Prostate gland (tissue), 2 donors: ENCODE measurements at regions not wholly inside any gene's neighbourhood (a gene's known extent, or its start where the extent isn't known, plus 50 kb on each side); places are given as distances from the start of the nearest gene placed in this dataset.
A peak's percentile ranks its signal among the peaks of the same experiment; 100 is the strongest.

Experiments used
- DNase-seq: peaks from one replicate; pipeline ENCODE4 v3.0.0-alpha.2; 2019; ENCODE audit warnings: low spot score
- H3K27ac ChIP-seq, 2 donors: fragments of 200-600 bp; sonication (generic); 2 replicates each; pipeline ENCODE4 v1.5.1; 2017 to 2019
- H3K27me3 ChIP-seq: fragments of 200-600 bp; sonication (generic); replicated peaks from 2 replicates; pipeline ENCODE4 v1.5.1; 2019; ENCODE audit not compliant: insufficient read depth
- H3K36me3 ChIP-seq, 2 donors: fragments of 200-600 bp; sonication (generic); 1 replicate in 1 of 2; 2 replicates in 1 of 2; pipeline versions ENCODE4 v1.5.1 to v1.8.1; 2017 to 2019
- H3K4me1 ChIP-seq: fragments of 200-600 bp; sonication (generic); replicated peaks from 2 replicates; pipeline ENCODE4 v1.5.1; 2019
- H3K4me3 ChIP-seq, 2 donors: fragments of 200-600 bp; sonication (generic); 2 replicates each; pipeline ENCODE4 v1.5.1; 2017 to 2019
- H3K9me3 ChIP-seq: fragments of 200-600 bp; sonication (generic); 2 replicates; pipeline ENCODE4 v1.5.1; 2017
- POLR2A ChIP-seq: fragments of 450-650 bp; IDR thresholded peaks from one replicate; pipeline ENCODE4 v1.6.1; 2016; ENCODE audit warnings: antibody characterized with exemption, mild to moderate bottlenecking
- POLR2AphosphoS5 ChIP-seq: sonication (generic); formaldehyde crosslinking; IDR thresholded peaks from one replicate; pipeline ENCODE4 v1.6.1; 2017; ENCODE audit warnings: antibody characterized with exemption
- WGBS: methylation state at CpG from one replicate; pipeline ENCODE4 v1.1.5; 2018; 5-methylcytosine and 5-hydroxymethylcytosine counted together
- intact Hi-C: fragments of 100-400 bp; cut with DNase I; formaldehyde crosslinking; loops from one replicate; pipeline ENCODE4 v1.14.2; 2022
- TF ChIP-seq, protein P1 (sequence below), 4 experiments: fragments of 200-600 bp in 2 of 4; fragments of 450-650 bp in 2 of 4; sonication (generic) in 2 of 4; IDR thresholded peaks; 1 replicate in 3 of 4; 2 replicates in 1 of 4; pipeline ENCODE4 v1.5.1; 2016 to 2019; ENCODE audit warnings: antibody characterized with exemption in 4 of 4, mild to moderate bottlenecking in 2 of 4, moderate library complexity in 2 of 4

DNA sequence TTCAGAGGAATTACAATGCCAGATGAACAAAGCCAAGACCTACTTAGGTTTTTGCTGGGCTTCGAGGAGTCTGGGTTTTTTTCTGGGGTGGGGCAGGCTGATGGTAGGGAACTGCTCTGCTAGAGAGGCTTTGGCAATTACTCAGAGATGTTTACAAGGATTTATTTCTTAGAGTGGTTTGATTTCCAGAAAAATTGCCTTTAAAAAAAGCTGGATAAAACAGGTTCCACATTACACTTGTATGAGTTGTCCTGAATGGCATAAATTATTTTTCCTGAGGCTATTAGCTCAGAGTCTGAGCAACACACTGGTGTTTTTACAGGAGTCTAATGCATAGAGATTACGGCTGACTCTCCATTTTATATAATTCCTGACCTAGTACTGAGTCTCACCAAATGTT lies 118.5 kb upstream of the FRMD6 start:
- no peaks in the 10 kb centered on the region for H3K36me3 ChIP-seq
- H3K27ac ChIP-seq = no peak overlapping the region
- TF ChIP-seq, protein P1, sequence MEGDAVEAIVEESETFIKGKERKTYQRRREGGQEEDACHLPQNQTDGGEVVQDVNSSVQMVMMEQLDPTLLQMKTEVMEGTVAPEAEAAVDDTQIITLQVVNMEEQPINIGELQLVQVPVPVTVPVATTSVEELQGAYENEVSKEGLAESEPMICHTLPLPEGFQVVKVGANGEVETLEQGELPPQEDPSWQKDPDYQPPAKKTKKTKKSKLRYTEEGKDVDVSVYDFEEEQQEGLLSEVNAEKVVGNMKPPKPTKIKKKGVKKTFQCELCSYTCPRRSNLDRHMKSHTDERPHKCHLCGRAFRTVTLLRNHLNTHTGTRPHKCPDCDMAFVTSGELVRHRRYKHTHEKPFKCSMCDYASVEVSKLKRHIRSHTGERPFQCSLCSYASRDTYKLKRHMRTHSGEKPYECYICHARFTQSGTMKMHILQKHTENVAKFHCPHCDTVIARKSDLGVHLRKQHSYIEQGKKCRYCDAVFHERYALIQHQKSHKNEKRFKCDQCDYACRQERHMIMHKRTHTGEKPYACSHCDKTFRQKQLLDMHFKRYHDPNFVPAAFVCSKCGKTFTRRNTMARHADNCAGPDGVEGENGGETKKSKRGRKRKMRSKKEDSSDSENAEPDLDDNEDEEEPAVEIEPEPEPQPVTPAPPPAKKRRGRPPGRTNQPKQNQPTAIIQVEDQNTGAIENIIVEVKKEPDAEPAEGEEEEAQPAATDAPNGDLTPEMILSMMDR (IDR thresholded peaks at IDR 0.05) = no peak
- TF ChIP-seq POLR2A (no peak), POLR2AphosphoS5 (no peak)
- no peaks in the 10 kb centered on the region for H3K27me3 ChIP-seq
- no peak overlapping the region for H3K4me3 ChIP-seq
- intact Hi-C loops = no loop called here
- WGBS = 35% methylated on average over 2 of the region's 2 CpGs
- no peaks in the 10 kb centered on the region for H3K9me3 ChIP-seq
- no peaks in the 10 kb centered on the region for H3K4me1 ChIP-seq
- DNase-seq = no peak

DNA sequence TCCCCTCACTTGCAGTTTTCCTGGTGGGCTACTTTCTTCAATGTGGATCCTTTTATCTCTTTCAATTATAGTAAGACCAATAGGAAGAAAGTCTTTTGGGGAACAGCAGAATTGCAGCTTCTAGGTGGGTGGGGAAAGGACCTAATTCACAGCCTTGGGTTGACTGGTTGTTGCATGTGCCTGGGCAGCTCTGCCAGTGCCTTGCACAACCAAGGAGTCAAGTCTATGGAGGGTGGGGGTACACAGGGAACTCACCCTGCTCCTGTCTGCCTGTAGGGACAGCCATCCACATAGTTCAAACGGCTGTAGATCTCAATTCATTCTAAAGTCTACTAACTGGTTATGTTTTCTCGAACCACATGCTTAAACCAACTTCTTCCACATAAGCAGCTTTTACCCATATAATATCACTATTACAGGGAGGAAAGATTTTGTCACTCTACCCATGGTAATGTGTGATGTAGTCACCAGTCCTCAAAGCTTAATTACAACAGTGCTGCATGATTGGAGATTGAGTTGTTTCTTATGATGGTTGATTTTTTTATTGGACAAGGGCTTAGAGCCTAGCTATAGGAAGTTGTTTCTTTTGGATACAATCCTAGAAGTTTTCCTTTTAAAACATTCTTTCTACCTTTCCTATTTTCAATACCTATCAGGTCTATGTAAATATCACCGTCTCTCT lies 117.7 kb upstream of the FRMD6 start:
- 50% methylated on average over 3 of the region's 3 CpGs for WGBS
- no peak for DNase-seq
- peak overlapping the region in 1 of 2 donors; percentile 31 for H3K27ac ChIP-seq

DNA sequence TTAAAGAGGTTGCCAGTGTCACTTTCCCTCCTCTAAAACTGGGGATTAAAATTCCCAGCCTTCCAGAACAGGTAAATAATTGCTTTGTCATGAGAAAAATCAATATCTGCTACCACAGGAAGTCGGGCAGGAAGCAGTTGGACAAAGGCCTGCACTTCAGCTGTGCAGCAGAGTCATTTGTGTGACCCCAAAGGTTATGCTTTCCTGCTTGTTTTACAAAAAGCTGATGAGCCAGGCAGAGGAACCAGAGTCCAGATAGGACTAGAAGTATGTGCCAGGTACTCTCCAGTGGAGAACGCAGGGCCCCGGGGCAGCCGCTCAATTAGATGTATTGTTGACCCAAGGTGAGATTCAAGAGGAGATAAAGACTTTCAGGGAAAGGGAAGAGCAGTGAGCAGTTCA lies 117.1 kb upstream of the FRMD6 start:
- DNase-seq = peak; percentile 22
- no peak overlapping the region for H3K4me3 ChIP-seq
- H3K4me1 ChIP-seq = no peaks in the 10 kb centered on the region
- no peaks in the 10 kb centered on the region for H3K36me3 ChIP-seq
- H3K27ac ChIP-seq = peak overlapping the region in 1 of 2 donors; percentile 31
- WGBS = 13% methylated on average over 4 of the region's 4 CpGs
- intact Hi-C loops = no loop called here
- H3K27me3 ChIP-seq = no peaks in the 10 kb centered on the region
- TF ChIP-seq, protein P1 (IDR thresholded peaks at IDR 0.05) = no peak
- TF ChIP-seq POLR2AphosphoS5 = no peak
- no peak for TF ChIP-seq POLR2A
- no peaks in the 10 kb centered on the region for H3K9me3 ChIP-seq

More for the DNA sequence above, 117.7 kb upstream of the FRMD6 start:
- intact Hi-C loops = no loop called here
- no peak for TF ChIP-seq POLR2AphosphoS5
- TF ChIP-seq, protein P1 (IDR thresholded peaks at IDR 0.05) = no peak
- no peak for TF ChIP-seq POLR2A
- Histone ChIP-seq H3K27me3 (no peaks in the 10 kb centered on the region), H3K4me1 (no peaks in the 10 kb centered on the region), H3K4me3 (no peak overlapping the region), H3K9me3 (no peaks in the 10 kb centered on the region), H3K36me3 (no peaks in the 10 kb centered on the region)

DNA sequence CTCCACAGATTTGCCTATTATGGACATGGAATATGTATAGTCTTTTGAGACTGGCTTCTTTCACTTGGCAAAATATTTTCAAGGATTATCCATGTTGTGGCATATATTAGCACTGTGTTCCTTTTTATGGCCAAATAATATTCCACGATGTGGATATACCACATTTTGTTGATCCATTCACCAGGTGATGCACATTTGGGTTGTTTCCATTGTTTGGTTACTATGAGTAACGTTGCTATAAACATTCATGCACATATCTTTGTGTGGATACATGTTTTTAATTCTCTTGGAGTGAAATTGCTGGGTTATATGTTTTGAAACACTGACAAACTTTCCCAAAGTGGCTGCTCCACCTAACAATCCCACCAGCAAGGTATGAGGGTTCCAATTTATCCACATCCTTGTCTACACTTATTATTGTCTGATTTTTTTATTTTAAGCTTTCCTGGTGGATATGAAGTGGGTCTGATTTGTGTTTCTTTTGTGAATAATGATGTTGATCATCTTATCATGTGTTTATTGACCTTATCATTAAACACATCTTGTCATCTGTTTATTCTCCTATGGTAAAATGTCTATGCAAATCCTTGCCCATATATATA lies 116.2 kb upstream of the FRMD6 start:
- no peak overlapping the region for H3K4me3 ChIP-seq
- no peaks in the 10 kb centered on the region for H3K36me3 ChIP-seq
- no peaks in the 10 kb centered on the region for H3K27me3 ChIP-seq
- no peaks in the 10 kb centered on the region for H3K9me3 ChIP-seq
- no peak overlapping the region for H3K27ac ChIP-seq
- DNase-seq = no peak
- H3K4me1 ChIP-seq = no peaks in the 10 kb centered on the region
- WGBS = 94% methylated on average over 2 of the region's 2 CpGs
- TF ChIP-seq POLR2A (no peak), POLR2AphosphoS5 (no peak)
- TF ChIP-seq, protein P1 (IDR thresholded peaks at IDR 0.05) = no peak
- intact Hi-C loops = no loop called here

DNA sequence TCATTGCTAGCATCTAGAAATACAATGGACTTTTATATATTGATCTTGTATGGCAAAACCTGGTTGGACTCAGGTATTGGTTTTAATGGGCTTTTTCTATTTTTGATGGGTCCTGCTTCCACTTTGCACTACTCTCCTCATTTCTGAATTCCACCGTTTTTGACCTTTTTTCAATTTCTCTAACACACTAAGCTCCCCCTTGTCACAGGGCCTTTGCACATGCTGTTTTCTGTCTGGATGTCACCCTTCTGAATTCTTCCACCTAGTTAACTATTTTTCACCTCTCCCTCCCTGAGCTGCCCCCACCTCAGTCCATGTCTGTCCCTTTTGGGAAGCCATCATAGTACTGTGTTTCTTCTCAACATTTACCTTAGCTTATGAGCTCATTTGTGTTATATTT lies 112.7 kb upstream of the FRMD6 start:
- H3K36me3 ChIP-seq = no peaks in the 10 kb centered on the region
- DNase-seq = no peak
- no peaks in the 10 kb centered on the region for H3K27me3 ChIP-seq
- no peak overlapping the region for H3K27ac ChIP-seq
- no peak overlapping the region for H3K4me3 ChIP-seq
- TF ChIP-seq, protein P1 (IDR thresholded peaks at IDR 0.05) = no peak
- TF ChIP-seq POLR2AphosphoS5 (no peak), POLR2A (no peak)
- H3K9me3 ChIP-seq = no peaks in the 10 kb centered on the region
- no peaks in the 10 kb centered on the region for H3K4me1 ChIP-seq
- WGBS = 100% methylated on average over 1 of the region's 1 CpG
- intact Hi-C loops = no loop called here
